Psoas muscle (tissue), 7 donors: ENCODE measurements at regions not wholly inside any gene's neighbourhood (a gene's known extent, or its start where the extent isn't known, plus 50 kb on each side); places are given as distances from the start of the nearest gene placed in this dataset.

ENCODE experiments used
- ATAC-seq, 4 donors: fragments of 200-7000 bp; cut with Tn5 transposase; one replicate each; pipeline ENCODE4 v1.9.1; 2020; ENCODE audit warnings: moderate library complexity in 3 of 4, mild to moderate bottlenecking in 2 of 4
- DNase-seq, 2 donors: peaks; one replicate each; pipeline ENCODE4 v3.0.0-alpha.2; 2020
- H3K27ac ChIP-seq: fragments of 200-600 bp; one replicate; pipeline ENCODE4 v1.8.0; 2022
- H3K27me3 ChIP-seq, 3 donors: fragments of 200-600 bp in 1 of 3; one replicate each; pipeline versions ENCODE4 v1.6.1 to v1.8.0; 2013 to 2022; ENCODE audit warnings: low read length in 2 of 3, mild to moderate bottlenecking in 2 of 3, moderate library complexity in 1 of 3; ENCODE audit not compliant: insufficient read depth in 3 of 3
- H3K36me3 ChIP-seq, 2 donors: fragments of 200-600 bp in 1 of 2; one replicate each; pipeline versions ENCODE4 v1.6.1 to v1.8.0; 2013 to 2022; ENCODE audit warnings: low read depth in 1 of 2, mild to moderate bottlenecking in 1 of 2, moderate library complexity in 1 of 2; ENCODE audit not compliant: insufficient read depth in 1 of 2
- H3K4me1 ChIP-seq: fragments of 200-600 bp; one replicate; pipeline ENCODE4 v1.8.0; 2022
- H3K4me3 ChIP-seq: fragments of 200-600 bp; one replicate; pipeline ENCODE4 v1.8.0; 2022; ENCODE audit warnings: mild to moderate bottlenecking
- H3K9me3 ChIP-seq: fragments of 200-600 bp; one replicate; pipeline ENCODE4 v1.8.0; 2022
- CTCF ChIP-seq: fragments of 200-600 bp; IDR thresholded peaks from one replicate; pipeline ENCODE4 v1.8.0; 2022; ENCODE audit warnings: antibody characterized with exemption
- WGBS, 3 donors: extraction: QIAGEN DNeasy Blood & Tissue Kit; methylation state at CpG; one replicate each; pipeline versions ENCODE4 v1.1.6 to v1.1.7; 2013; 5-methylcytosine and 5-hydroxymethylcytosine counted together
- intact Hi-C, 2 donors: fragments of 100-400 bp; cut with DNase I; formaldehyde crosslinking; loops; one replicate each; pipeline versions ENCODE4 v1.11.0 to v1.14.2; 2022
- donor health status: healthy with polysubstance abuse.
- donor health status: DM: no; HTN: no; CAD: no; lungs with moderate emphysema.
- donor health status: Bipolar disorder and iron deficiency.
- donor health status: healthy.
- donor health status: DM: yes; HTN: yes; CAD: no.
- donor health status: DM: no; HTN: no; CAD: no.
- donor health status: DM: yes; HTN: yes; CAD: no.

- no peaks in the 10 kb centered on the region for H3K4me1 ChIP-seq
- intact Hi-C loops, result loop anchor here in 1 of 2 donors (5.0 kb wide), 1 partner anchor 99 kb away; no protein-coding TSS in a partner anchor
- no peak overlapping the region for H3K27ac ChIP-seq
- no peaks in the 10 kb centered on the region for H3K36me3 ChIP-seq
- no peaks in the 10 kb centered on the region for H3K9me3 ChIP-seq
- ATAC-seq (no peak), DNase-seq (no peak)
- no peak for TF ChIP-seq CTCF
- no peak overlapping the region for H3K4me3 ChIP-seq
- H3K27me3 ChIP-seq, result no peaks in the 10 kb centered on the region
- 81 to 86% (median 82%) methylated on average over 6 of the region's 6 CpGs for WGBS, 3 donors
Measured at GRCh38 chr2:120451334-120451733, 105.4 kb downstream of the INHBB start.

GRCh38 chr2:120452131-120452530 is 106.2 kb downstream of the INHBB start:
- no peaks in the 10 kb centered on the region for H3K9me3 ChIP-seq
- intact Hi-C loops, result loop anchor here in 1 of 2 donors (5.0 kb wide), 1 partner anchor 100 kb away; no protein-coding TSS in a partner anchor
- ATAC-seq (no peak), DNase-seq (no peak)
- no peaks in the 10 kb centered on the region for H3K36me3 ChIP-seq
- TF ChIP-seq CTCF, result no peak
- H3K27ac ChIP-seq, result no peak overlapping the region
- H3K4me3 ChIP-seq, result no peak overlapping the region
- WGBS, 3 donors, result 61 to 73% (median 68%) methylated on average over 6 to 7 of the region's 7 CpGs
- H3K4me1 ChIP-seq, result no peaks in the 10 kb centered on the region
- no peaks in the 10 kb centered on the region for H3K27me3 ChIP-seq

GRCh38 chr2:120452945-120453634 is 107.2 kb downstream of the INHBB start:
- intact Hi-C loops, result loop anchor here in 1 of 2 donors (5.0 kb wide), 1 partner anchor 101 kb away; no protein-coding TSS in a partner anchor
- no peak overlapping the region for H3K4me3 ChIP-seq
- DNase-seq, result no peak
- no peaks in the 10 kb centered on the region for H3K27me3 ChIP-seq
- ATAC-seq, result peak in 1 of 4 donors; percentile 25
- H3K36me3 ChIP-seq, result no peaks in the 10 kb centered on the region
- H3K27ac ChIP-seq, result no peak overlapping the region
- TF ChIP-seq CTCF, result no peak
- peaks cover 2% of the 10 kb centered on the region for H3K9me3 ChIP-seq
- 86 to 93% (median 93%) methylated on average over 12 to 13 of the region's 13 CpGs for WGBS, 3 donors
- H3K4me1 ChIP-seq, result no peaks in the 10 kb centered on the region

- Histone ChIP-seq H3K27me3 (no peaks in the 10 kb centered on the region), H3K27ac (no peak overlapping the region), H3K4me1 (no peaks in the 10 kb centered on the region), H3K9me3 (peaks cover 8% of the 10 kb centered on the region), H3K4me3 (no peak overlapping the region), H3K36me3 (no peaks in the 10 kb centered on the region)
- intact Hi-C loops, result loop anchor here in 1 of 2 donors (5.0 kb wide), 1 partner anchor 101 kb away; no protein-coding TSS in a partner anchor
- ATAC-seq (peak in 3 of 4 donors; percentile 58 to 77 (median 64)), DNase-seq (no peak)
- 91 to 94% (median 91%) methylated on average over 3 of the region's 3 CpGs for WGBS, 3 donors
- TF ChIP-seq CTCF, result no peak
Measured at GRCh38 chr2:120453635-120453998, 107.7 kb downstream of the INHBB start.
